DMS53 treated with DMSO at 0.1 percent for 48 hours (cell line): ENCODE measurements at regions not wholly inside any gene's neighbourhood (a gene's known extent, or its start where the extent isn't known, plus 50 kb on each side); places are given as distances from the start of the nearest gene placed in this dataset.
A peak's percentile ranks its signal among the peaks of the same experiment; 100 is the strongest.
"Not testable (repeated sequence)": the region's sequence is repeated elsewhere in the genome, so short reads cannot be mapped to it uniquely, and the experiment has no call there.

Experiments
- DNase-seq: peaks from one replicate; lab custom pipeline; 2025; ENCODE audit not compliant: unreplicated experiment; lab: John Stamatoyannopoulos, UW

GRCh38 chr2:187986390-187987105 is 305.1 kb upstream of the GULP1 start:
- DNase-seq, result peak; percentile 24

GRCh38 chr2:187988348-187988747 is 303.3 kb upstream of the GULP1 start:
- DNase-seq, result no peak

- no peak for DNase-seq
Measured at GRCh38 chr2:187989925-187990623, 301.6 kb upstream of the GULP1 start.

- DNase-seq, result no peak
Measured at GRCh38 chr2:187991389-187991788, 300.3 kb upstream of the GULP1 start.

GRCh38 chr2:187994464-187995331 is 297.0 kb upstream of the GULP1 start:
- peak; percentile 73 for DNase-seq

GRCh38 chr2:187995556-187995955 is 296.1 kb upstream of the GULP1 start:
- DNase-seq, result no peak

- DNase-seq, result no peak
Measured at GRCh38 chr2:187996630-187997029, 295.0 kb upstream of the GULP1 start.

- DNase-seq, result no peak
Measured at GRCh38 chr2:188000189-188000588, 291.5 kb upstream of the GULP1 start.

- peak; percentile 21 for DNase-seq
Measured at GRCh38 chr2:188003800-188004199, 287.9 kb upstream of the GULP1 start.

- DNase-seq, result no peak
Measured at GRCh38 chr2:188013767-188014166, 277.9 kb upstream of the GULP1 start.

- DNase-seq, result no peak
Measured at GRCh38 chr2:188016917-188017316, 274.8 kb upstream of the GULP1 start.

GRCh38 chr2:188022389-188022788 is 269.3 kb upstream of the GULP1 start:
- no peak for DNase-seq

GRCh38 chr2:188023035-188023434 is 268.6 kb upstream of the GULP1 start:
- no peak for DNase-seq

- DNase-seq, result no peak
Measured at GRCh38 chr2:188024811-188025210, 266.9 kb upstream of the GULP1 start.

- DNase-seq, result no peak
Measured at GRCh38 chr2:188028739-188029138, 262.9 kb upstream of the GULP1 start.

GRCh38 chr2:188032306-188032705 is 259.4 kb upstream of the GULP1 start:
- no peak for DNase-seq

- no peak for DNase-seq
Measured at GRCh38 chr2:188032786-188033185, 258.9 kb upstream of the GULP1 start.

GRCh38 chr2:188033240-188033639 is 258.4 kb upstream of the GULP1 start:
- not testable (repeated sequence) for DNase-seq

GRCh38 chr2:188034102-188034501 is 257.6 kb upstream of the GULP1 start:
- not testable (repeated sequence) for DNase-seq

GRCh38 chr2:188035377-188035776 is 256.3 kb upstream of the GULP1 start:
- not testable (repeated sequence) for DNase-seq

GRCh38 chr2:188036786-188037185 is 254.9 kb upstream of the GULP1 start:
- not testable (repeated sequence) for DNase-seq

GRCh38 chr2:188039307-188039706 is 252.4 kb upstream of the GULP1 start:
- DNase-seq, result no peak
